Pancreas (tissue), 10 donors: ENCODE measurements at regions not wholly inside any gene's neighbourhood (a gene's known extent, or its start where the extent isn't known, plus 50 kb on each side); places are given as distances from the start of the nearest gene placed in this dataset.
A peak's percentile ranks its signal among the peaks of the same experiment; 100 is the strongest.
"Not testable (repeated sequence)": the region's sequence is repeated elsewhere in the genome, so short reads cannot be mapped to it uniquely, and the experiment has no call there.

ENCODE experiments used
- ATAC-seq, 4 donors: fragments of 200-7000 bp; cut with Tn5 transposase; one replicate each; pipeline versions ENCODE4 v1.8.0 to v1.9.1; 2020; ENCODE audit warnings: mild to moderate bottlenecking in 4 of 4, moderate library complexity in 4 of 4
- DNase-seq, 6 donors: peaks; one replicate each; pipeline ENCODE4 v3.0.0-alpha.2; 2020
- FAIRE-seq: peaks from 2 replicates; lab custom pipeline; 2012; peaks lifted over from hg19 to GRCh38; lab: Jason Lieb, UNC
- H3K27ac ChIP-seq, 4 donors: fragments of 200-600 bp; sonication (generic); 1 replicate in 3 of 4; 2 replicates in 1 of 4; pipeline versions ENCODE4 v1.5.0 to v1.8.0; 2020
- H3K27me3 ChIP-seq, 4 donors: fragments of 200-600 bp; one replicate each; pipeline ENCODE4 v1.8.0; 2021
- H3K36me3 ChIP-seq, 3 donors: fragments of 200-600 bp; sonication (generic) in 1 of 3; one replicate each; pipeline versions ENCODE4 v1.5.0 to v1.8.0; 2020 to 2021
- H3K4me1 ChIP-seq, 3 donors: fragments of 200-600 bp; one replicate each; pipeline ENCODE4 v1.8.0; 2021
- H3K4me3 ChIP-seq, 4 donors: fragments of 200-600 bp; sonication (generic) in 2 of 4; one replicate each; pipeline versions ENCODE4 v1.5.0 to v1.8.0; 2020 to 2021
- H3K9me3 ChIP-seq, 4 donors: fragments of 200-600 bp; one replicate each; pipeline ENCODE4 v1.8.0; 2021
- CTCF ChIP-seq, 4 donors: fragments of 200-600 bp; sonication (generic) in 3 of 4; IDR thresholded peaks; one replicate each; pipeline versions ENCODE4 v1.5.0 to v1.8.0; 2021; ENCODE audit warnings: antibody characterized with exemption in 4 of 4
- WGBS, 2 donors: extraction: QIAGEN DNeasy Blood & Tissue Kit; methylation state at CpG; one replicate each; pipeline ENCODE4 v1.1.7; 2013; 5-methylcytosine and 5-hydroxymethylcytosine counted together
- intact Hi-C, 3 donors: fragments of 100-400 bp; cut with DNase I; formaldehyde crosslinking; loops; one replicate each; pipeline versions ENCODE4 v1.11.1 to v1.14.2; 2022
- donor health status: healthy with polysubstance abuse.
- donor health status: DM: no; HTN: no; CAD: no; lungs with moderate emphysema.
- donor health status: DM: no; HTN: no; CAD: no.
- donor health status: control.
- donor health status: control.
- donor health status: Bipolar disorder and iron deficiency.
- donor health status: DM: yes; HTN: yes; CAD: no.
- donor health status: DM: no; HTN: no; CAD: no.
- donor health status: DM: no; HTN: no; CAD: no.
- donor health status: DM: yes; HTN: yes; CAD: no.

- WGBS, 2 donors, result 43 to 67% methylated on average over 14 of the region's 14 CpGs
These were observed 88.4 kb upstream of the SFSWAP start for GRCh38 chr12:131622422-131622955.

GRCh38 chr12:131623404-131624368 is 87.2 kb upstream of the SFSWAP start:
- DNase-seq, H3K9me3 ChIP-seq, H3K36me3 ChIP-seq, H3K4me1 ChIP-seq, H3K27me3 ChIP-seq, H3K27ac ChIP-seq, ATAC-seq, intact Hi-C loops, FAIRE-seq, H3K4me3 ChIP-seq: not testable (repeated sequence)
- WGBS, 2 donors, result 69 to 84% methylated on average over 10 to 15 of the region's 15 CpGs

More at GRCh38 chr12:131622422-131622955, 88.4 kb upstream of the SFSWAP start:
- Histone ChIP-seq H3K9me3 (no peaks in the 10 kb centered on the region), H3K4me1 (no peaks in the 10 kb centered on the region), H3K27me3 (peaks cover 0 to 5% (median 0%) of the 10 kb centered on the region in 4 donors), H3K4me3 (no peak overlapping the region), H3K27ac (no peak overlapping the region), H3K36me3 (no peaks in the 10 kb centered on the region)
- TF ChIP-seq CTCF (IDR thresholded peaks at IDR 0.05), result no peak
- intact Hi-C loops, result no loop called here
- DNase-seq, result peak in 1 of 6 donors; percentile 52
- no peak for ATAC-seq
- FAIRE-seq, result no peak

GRCh38 chr12:131624369-131624739 is 86.5 kb upstream of the SFSWAP start:
- intact Hi-C loops, H3K4me1 ChIP-seq, ATAC-seq, FAIRE-seq, DNase-seq, H3K27ac ChIP-seq, H3K4me3 ChIP-seq, H3K27me3 ChIP-seq, H3K9me3 ChIP-seq, H3K36me3 ChIP-seq: not testable (repeated sequence)
- 19 to 20% methylated on average over 3 of the region's 3 CpGs for WGBS, 2 donors

GRCh38 chr12:131624756-131625501 is 86.0 kb upstream of the SFSWAP start:
- H3K4me3 ChIP-seq, intact Hi-C loops, FAIRE-seq, H3K36me3 ChIP-seq, DNase-seq, H3K4me1 ChIP-seq, H3K27ac ChIP-seq, H3K27me3 ChIP-seq, H3K9me3 ChIP-seq: not testable (repeated sequence)
- 10 to 15% methylated on average over 12 of the region's 12 CpGs for WGBS, 2 donors
- peak in 1 of 4 donors; percentile 27 for ATAC-seq

- intact Hi-C loops, FAIRE-seq, H3K4me3 ChIP-seq, DNase-seq, H3K36me3 ChIP-seq, H3K27ac ChIP-seq, H3K9me3 ChIP-seq, H3K27me3 ChIP-seq, H3K4me1 ChIP-seq, ATAC-seq: not testable (repeated sequence)
- 33 to 38% methylated on average over 20 of the region's 21 CpGs for WGBS, 2 donors
These were observed 84.7 kb upstream of the SFSWAP start for GRCh38 chr12:131625966-131626722.

- DNase-seq, H3K4me3 ChIP-seq, FAIRE-seq, H3K27me3 ChIP-seq, H3K9me3 ChIP-seq, intact Hi-C loops, H3K4me1 ChIP-seq, H3K27ac ChIP-seq, H3K36me3 ChIP-seq, ATAC-seq: not testable (repeated sequence)
- WGBS, 2 donors, result 44 to 48% methylated on average over 16 to 28 of the region's 29 CpGs
These were observed 83.5 kb upstream of the SFSWAP start for GRCh38 chr12:131627151-131628022.
